Caco-2 (cell line): ENCODE measurements at regions not wholly inside any gene's neighbourhood (a gene's known extent, or its start where the extent isn't known, plus 50 kb on each side); places are given as distances from the start of the nearest gene placed in this dataset.

ENCODE experiments used
- BruUV-seq: library from RNA; stranded (reverse); fragments of 400-500 nt; replicated peaks from 2 replicates; lab custom pipeline; 2021; lab: Mats Ljungman, UMichigan
- CTCF ChIA-PET: fragments of 300-600 bp; sonication (Branson Sonifier 250); formaldehyde crosslinking; loops from one replicate; lab custom pipeline; 2022; ENCODE audit warnings: antibody characterized with exemption; lab: Charles Lee
- POLR2A ChIA-PET: fragments of 300-600 bp; sonication (Branson Sonifier 250); formaldehyde crosslinking; loops from one replicate; lab custom pipeline; 2022; ENCODE audit warnings: antibody characterized with exemption; lab: Charles Lee
- DNase-seq, 2 experiments: peaks; one replicate each; pipeline versions ENCODE4 v3.0.0 to v3.0.0-alpha.2; 2020 to 2022
- H3K27me3 ChIP-seq: replicated peaks from 2 replicates; pipeline ENCODE4 v1.6.0; 2011; ENCODE audit warnings: low read length; ENCODE audit not compliant: control insufficient read depth, insufficient read depth
- H3K36me3 ChIP-seq: 2 replicates; pipeline ENCODE4 v1.5.1; 2011; ENCODE audit warnings: low read length; ENCODE audit not compliant: control insufficient read depth, insufficient read depth
- H3K4me1 ChIP-seq: fragments of 250-450 bp; sonication (Bioruptor Pico); 2 replicates; pipeline ENCODE4 v1.5.1; 2020; ENCODE audit warnings: mild to moderate bottlenecking
- H3K4me3 ChIP-seq: 2 replicates; pipeline ENCODE4 v1.5.1; 2011; ENCODE audit warnings: low read depth, mild to moderate bottlenecking, control low read depth, low read length
- H3K9me3 ChIP-seq: fragments of 250-450 bp; sonication (Bioruptor Pico); 2 replicates; pipeline ENCODE4 v1.5.1; 2020; ENCODE audit warnings: mild to moderate bottlenecking, moderate library complexity
- H3K27ac Mint-ChIP-seq: one replicate; pipeline ENCODE4 v1.8.0; 2022; ENCODE audit warnings: mixed read lengths; ENCODE audit not compliant: unreplicated experiment
- H3K27me3 Mint-ChIP-seq: one replicate; pipeline ENCODE4 v1.8.0; 2022; ENCODE audit warnings: mixed read lengths; ENCODE audit not compliant: insufficient read depth, unreplicated experiment
- H3K36me3 Mint-ChIP-seq: one replicate; pipeline ENCODE4 v1.8.0; 2022; ENCODE audit warnings: mild to moderate bottlenecking, mixed read lengths; ENCODE audit not compliant: insufficient read depth, unreplicated experiment
- H3K4me1 Mint-ChIP-seq: one replicate; pipeline ENCODE4 v1.8.0; 2022; ENCODE audit warnings: low read depth, mixed read lengths; ENCODE audit not compliant: unreplicated experiment
- H3K4me3 Mint-ChIP-seq: one replicate; pipeline ENCODE4 v1.8.0; 2022; ENCODE audit warnings: mild to moderate bottlenecking, moderate library complexity, mixed read lengths; ENCODE audit not compliant: unreplicated experiment
- H3K9me3 Mint-ChIP-seq: one replicate; pipeline ENCODE4 v1.8.0; 2022; ENCODE audit warnings: mixed read lengths; ENCODE audit not compliant: unreplicated experiment
- intact Hi-C: fragments of 100-400 bp; cut with micrococcal nuclease; formaldehyde crosslinking; loops from one replicate; pipeline ENCODE4 v1.10.0; 2022; ENCODE audit not compliant: unreplicated experiment
- TF ChIP-seq, protein P1 (sequence below), 2 experiments: fragments of 200-600 bp in 1 of 2; IDR thresholded peaks; 1 replicate in 1 of 2; 2 replicates in 1 of 2; pipeline versions ENCODE4 v1.5.1 to v1.8.0; 2011 to 2022; ENCODE audit warnings: antibody characterized with exemption in 1 of 2, control low read depth in 1 of 2, inconsistent platforms in 1 of 2, low read depth in 1 of 2, low read length in 1 of 2, mild to moderate bottlenecking in 1 of 2, moderate library complexity in 1 of 2; ENCODE audit not compliant: insufficient read depth in 1 of 2, severe bottlenecking in 1 of 2, unreplicated experiment in 1 of 2

DNA sequence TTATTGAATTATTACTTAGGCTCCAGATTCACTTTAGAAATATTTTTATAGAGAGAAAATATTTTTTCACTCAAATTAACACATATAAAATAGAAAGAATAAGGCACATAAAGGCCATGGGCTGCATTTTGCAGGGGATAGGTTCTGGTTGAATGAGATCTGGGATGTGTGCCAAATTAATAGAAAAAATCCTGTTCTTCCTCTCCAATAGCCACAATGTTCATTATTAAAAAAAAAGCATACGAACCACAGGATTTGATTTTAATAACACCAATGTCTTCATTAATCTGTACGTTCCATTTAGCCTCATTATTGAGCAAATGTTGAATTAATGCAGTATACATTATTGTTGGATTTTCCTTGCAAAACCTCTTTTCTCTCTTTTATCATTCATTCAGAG is 622.8 kb upstream of the AGTR1 start:
- ChIA-PET POLR2A (no interaction called here), CTCF (no interaction called here)
- H3K36me3 Mint-ChIP-seq: no peaks in the 10 kb centered on the region
- H3K27me3 Mint-ChIP-seq: no peaks in the 10 kb centered on the region
- no TSS peak for BruUV-seq
- H3K4me1 Mint-ChIP-seq: no peaks in the 10 kb centered on the region
- Histone ChIP-seq H3K27me3 (no peaks in the 10 kb centered on the region), H3K4me3 (no peak overlapping the region), H3K9me3 (no peaks in the 10 kb centered on the region), H3K4me1 (no peaks in the 10 kb centered on the region), H3K36me3 (no peaks in the 10 kb centered on the region)
- no peak overlapping the region for H3K27ac Mint-ChIP-seq
- no peaks in the 10 kb centered on the region for H3K9me3 Mint-ChIP-seq
- H3K4me3 Mint-ChIP-seq: no peak overlapping the region
- TF ChIP-seq, protein P1, sequence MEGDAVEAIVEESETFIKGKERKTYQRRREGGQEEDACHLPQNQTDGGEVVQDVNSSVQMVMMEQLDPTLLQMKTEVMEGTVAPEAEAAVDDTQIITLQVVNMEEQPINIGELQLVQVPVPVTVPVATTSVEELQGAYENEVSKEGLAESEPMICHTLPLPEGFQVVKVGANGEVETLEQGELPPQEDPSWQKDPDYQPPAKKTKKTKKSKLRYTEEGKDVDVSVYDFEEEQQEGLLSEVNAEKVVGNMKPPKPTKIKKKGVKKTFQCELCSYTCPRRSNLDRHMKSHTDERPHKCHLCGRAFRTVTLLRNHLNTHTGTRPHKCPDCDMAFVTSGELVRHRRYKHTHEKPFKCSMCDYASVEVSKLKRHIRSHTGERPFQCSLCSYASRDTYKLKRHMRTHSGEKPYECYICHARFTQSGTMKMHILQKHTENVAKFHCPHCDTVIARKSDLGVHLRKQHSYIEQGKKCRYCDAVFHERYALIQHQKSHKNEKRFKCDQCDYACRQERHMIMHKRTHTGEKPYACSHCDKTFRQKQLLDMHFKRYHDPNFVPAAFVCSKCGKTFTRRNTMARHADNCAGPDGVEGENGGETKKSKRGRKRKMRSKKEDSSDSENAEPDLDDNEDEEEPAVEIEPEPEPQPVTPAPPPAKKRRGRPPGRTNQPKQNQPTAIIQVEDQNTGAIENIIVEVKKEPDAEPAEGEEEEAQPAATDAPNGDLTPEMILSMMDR (IDR thresholded peaks at IDR 0.05; ENCODE audit: insufficient read depth in 1 of 2, low read depth in 1 of 2, low read length in 1 of 2, severe bottlenecking in 1 of 2, unreplicated experiment in 1 of 2): no peak
- intact Hi-C loops: no loop called here
- DNase-seq: no peak

DNA sequence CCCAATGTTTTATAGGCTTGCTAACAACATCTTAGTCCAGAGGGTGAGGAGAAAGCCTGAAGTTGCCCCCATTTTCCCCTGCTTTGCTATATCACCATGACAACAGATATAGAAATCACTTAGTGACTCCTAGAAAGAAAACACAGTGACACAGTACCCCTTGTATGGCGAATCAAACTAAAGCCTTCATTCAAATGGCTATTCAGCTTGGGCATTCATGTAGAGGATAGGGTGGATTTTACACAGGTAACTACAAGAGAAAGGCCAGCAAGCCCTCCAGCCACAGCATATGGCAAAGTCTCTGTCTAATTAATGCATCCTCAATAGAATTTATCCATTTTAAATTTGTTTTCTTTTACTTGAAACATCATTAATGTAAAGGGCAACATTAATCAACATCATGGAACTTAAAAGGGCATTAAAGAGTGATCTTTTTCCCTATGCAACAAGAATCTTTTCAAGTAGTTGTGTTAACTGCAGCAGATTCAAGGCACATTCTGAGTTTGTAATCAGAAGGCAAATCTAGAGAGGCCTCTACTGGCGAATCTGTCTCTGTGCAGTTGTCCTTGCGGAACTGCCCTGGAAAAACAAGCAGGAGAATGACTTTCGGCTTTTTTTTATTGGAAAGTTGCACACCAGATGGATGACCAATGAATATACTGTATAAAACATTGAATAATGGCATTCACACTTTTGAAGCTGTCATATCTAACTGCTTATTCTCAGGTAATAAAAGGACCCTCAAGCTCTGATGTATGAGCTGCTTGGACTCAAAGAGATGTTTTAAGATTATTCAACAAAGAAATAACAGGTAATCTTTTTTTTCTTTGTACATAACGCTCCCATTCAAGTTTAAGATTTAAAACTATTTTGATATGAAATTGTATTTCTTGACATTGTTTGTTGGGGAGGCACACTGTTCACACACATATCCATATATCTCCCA is 621.7 kb upstream of the AGTR1 start:
- no peaks in the 10 kb centered on the region for H3K36me3 Mint-ChIP-seq
- DNase-seq: peak; percentile 27 to 29
- BruUV-seq: no TSS peak

DNA sequence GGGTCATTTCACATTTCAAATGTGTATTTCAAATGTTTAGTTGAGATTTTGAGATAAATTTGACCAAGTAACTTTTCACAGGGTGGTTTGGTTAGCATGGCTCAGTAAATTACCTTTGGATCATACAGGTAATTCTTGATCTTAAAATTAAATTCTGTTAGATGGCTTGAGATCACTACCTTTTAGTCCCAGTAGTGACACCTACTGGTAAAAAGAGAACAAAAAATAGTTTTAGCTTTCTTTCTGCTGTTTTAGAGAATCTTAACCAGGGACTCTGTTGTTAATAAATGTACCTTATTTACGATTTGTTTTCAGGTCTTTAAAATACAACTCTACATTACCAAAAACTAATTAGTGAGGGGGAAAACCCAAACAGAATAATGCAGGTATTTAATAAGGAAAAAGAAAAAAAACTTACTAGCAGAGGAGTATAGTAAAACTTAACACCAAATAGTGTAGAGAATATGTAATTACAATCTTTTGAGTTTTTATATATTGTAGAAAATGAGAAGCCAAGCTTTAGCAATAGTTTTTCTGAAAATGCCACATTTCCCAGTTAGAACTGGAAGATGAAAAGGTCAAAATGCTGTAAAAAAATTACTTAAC is 620.3 kb upstream of the AGTR1 start:
- Mint-ChIP-seq H3K9me3 (no peaks in the 10 kb centered on the region), H3K36me3 (no peaks in the 10 kb centered on the region), H3K27me3 (no peaks in the 10 kb centered on the region), H3K4me3 (no peak overlapping the region), H3K4me1 (no peaks in the 10 kb centered on the region), H3K27ac (no peak overlapping the region)
- TF ChIP-seq, protein P1 (IDR thresholded peaks at IDR 0.05; ENCODE audit: insufficient read depth in 1 of 2, low read depth in 1 of 2, low read length in 1 of 2, severe bottlenecking in 1 of 2, unreplicated experiment in 1 of 2): peak; percentile 32 to 43
- H3K36me3 ChIP-seq: no peaks in the 10 kb centered on the region
- BruUV-seq: no TSS peak
- no peaks in the 10 kb centered on the region for H3K27me3 ChIP-seq
- no peak overlapping the region for H3K4me3 ChIP-seq
- no peaks in the 10 kb centered on the region for H3K9me3 ChIP-seq
- POLR2A ChIA-PET: no interaction called here
- DNase-seq: no peak
- H3K4me1 ChIP-seq: no peaks in the 10 kb centered on the region
- CTCF ChIA-PET: interaction anchor here (0.6 to 1.0 kb wide), 2 partner anchors 131 to 163 kb away, joined by 3 read pairs; no protein-coding TSS in a partner anchor
- intact Hi-C loops: loop anchor here (2.0 kb wide), 2 partner anchors 437 to 715 kb away; no protein-coding TSS in a partner anchor

More for the DNA sequence above, 621.7 kb upstream of the AGTR1 start:
- H3K4me1 Mint-ChIP-seq: no peaks in the 10 kb centered on the region
- no peak overlapping the region for H3K4me3 Mint-ChIP-seq
- H3K27me3 ChIP-seq: no peaks in the 10 kb centered on the region
- H3K9me3 Mint-ChIP-seq: no peaks in the 10 kb centered on the region
- TF ChIP-seq, protein P1 (IDR thresholded peaks at IDR 0.05; ENCODE audit: insufficient read depth in 1 of 2, low read depth in 1 of 2, low read length in 1 of 2, severe bottlenecking in 1 of 2, unreplicated experiment in 1 of 2): peak; percentile 38 to 82
- H3K36me3 ChIP-seq: no peaks in the 10 kb centered on the region
- no peaks in the 10 kb centered on the region for H3K9me3 ChIP-seq
- H3K27me3 Mint-ChIP-seq: no peaks in the 10 kb centered on the region
- no peaks in the 10 kb centered on the region for H3K4me1 ChIP-seq
- intact Hi-C loops: loop anchor here (1.0 to 2.0 kb wide), 3 partner anchors 238 to 713 kb away; no protein-coding TSS in a partner anchor
- no peak overlapping the region for H3K27ac Mint-ChIP-seq
- ChIA-PET POLR2A (no interaction called here), CTCF (no interaction called here)
- no peak overlapping the region for H3K4me3 ChIP-seq
